Amygdala (tissue), 56 donors: ENCODE measurements at regions not wholly inside any gene's neighbourhood (a gene's known extent, or its start where the extent isn't known, plus 50 kb on each side); places are given as distances from the start of the nearest gene placed in this dataset.

ENCODE experiments used
- DNase-seq, 56 donors: peaks; one replicate each; lab custom pipeline; 2025; lab: John Stamatoyannopoulos, UW

DNA sequence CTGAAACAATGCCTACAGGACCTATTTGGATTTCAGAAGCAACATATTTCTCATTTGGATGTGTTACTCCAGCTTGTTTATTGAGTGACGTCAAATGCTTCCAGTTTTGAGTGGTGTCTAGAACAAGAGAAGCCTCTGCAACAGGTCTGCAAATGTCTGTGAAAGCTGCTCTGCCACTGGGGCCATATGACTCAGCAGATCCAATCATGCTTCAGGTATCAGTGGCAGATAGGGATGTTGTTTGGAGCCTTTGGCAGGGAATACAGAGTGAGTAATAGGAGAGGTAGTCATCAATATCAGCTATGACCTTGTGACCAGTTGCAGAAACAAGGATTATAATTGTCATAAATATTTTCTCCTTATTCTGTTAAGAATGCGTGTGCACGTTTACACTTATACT is 141.1 kb upstream of the ZXDA start:
- DNase-seq = no peak

DNA sequence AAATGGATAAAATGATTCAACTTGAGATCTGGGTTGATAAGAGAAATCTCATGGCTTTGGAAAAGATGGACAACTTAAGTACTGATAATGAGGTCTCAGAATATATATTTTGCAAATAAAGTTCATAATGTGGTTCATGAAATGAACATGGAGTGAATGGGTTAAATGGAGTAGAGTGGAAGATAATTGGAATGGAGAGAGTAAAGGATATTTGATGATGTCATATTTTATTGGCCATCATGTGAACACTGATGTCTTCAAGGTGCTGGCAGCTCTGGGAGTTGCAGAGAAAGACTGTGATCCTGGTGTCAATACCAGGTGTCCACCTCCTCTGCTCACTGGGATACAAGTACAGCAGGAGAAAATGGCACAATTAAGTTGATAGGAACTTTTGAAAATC is 133.9 kb upstream of the ZXDA start:
- no peak for DNase-seq

DNA sequence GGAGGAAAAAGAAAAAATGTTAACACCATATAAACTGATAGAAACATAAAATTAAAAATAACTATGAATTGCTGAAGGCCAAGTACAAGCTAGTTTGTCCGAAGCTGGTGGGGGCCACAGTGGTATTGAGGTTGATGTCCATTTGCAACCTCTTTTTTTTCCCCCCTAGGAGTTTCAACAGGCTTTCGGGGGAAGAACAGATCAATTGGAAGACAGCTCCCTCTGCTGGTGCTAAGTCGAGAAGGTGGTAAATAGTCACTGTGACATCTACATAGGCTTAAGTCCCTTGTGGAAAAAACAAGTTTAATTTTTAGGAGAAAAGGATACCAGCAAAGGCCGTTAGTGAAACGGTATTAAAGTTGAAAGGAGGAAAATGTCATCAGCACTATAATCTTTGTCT is 115.7 kb upstream of the ZXDA start:
- DNase-seq = peak in 10 of 56 donors; percentile 0 to 27 (median 3)

DNA sequence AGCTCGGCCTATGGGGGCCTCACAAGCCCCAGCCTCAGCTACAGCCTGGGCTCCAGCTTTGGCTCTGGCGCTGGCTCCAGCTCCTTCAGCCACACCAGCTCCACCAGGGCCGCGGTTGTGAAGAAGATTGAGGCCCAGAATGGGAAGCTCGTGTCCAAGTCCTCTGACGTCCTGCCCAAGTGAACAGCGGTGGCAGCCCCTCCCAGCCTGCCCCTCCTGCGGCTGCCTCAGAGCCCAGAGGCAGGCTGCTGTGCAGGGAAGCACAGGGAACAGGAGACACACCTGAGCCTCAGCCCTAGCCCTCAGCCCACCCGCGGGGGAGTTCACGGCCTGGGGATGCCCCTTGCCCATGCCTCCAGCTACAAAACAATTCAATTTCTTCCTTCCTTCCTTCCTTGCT is 75.7 kb upstream of the ZXDA start:
- no peak for DNase-seq

DNA sequence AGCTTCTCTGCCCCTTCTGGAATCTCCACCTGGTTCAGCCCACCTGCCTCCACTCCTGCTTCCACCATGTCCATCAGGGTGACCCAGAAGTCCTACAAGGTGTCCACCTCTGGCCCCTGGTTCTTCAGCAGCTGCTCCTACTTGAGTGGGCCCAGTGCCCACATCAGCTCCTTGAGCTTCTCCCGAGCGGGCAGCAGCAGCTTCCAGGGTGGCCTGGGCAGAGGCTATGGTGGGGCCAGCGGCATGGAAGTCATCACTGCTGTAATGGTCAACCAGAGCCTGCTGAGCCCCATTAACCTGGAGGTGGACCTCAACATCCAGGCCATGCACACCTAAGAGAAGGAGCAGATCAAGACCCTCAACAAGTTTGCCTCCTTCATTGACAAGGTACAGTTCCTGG is 74.4 kb upstream of the ZXDA start:
- DNase-seq = no peak

DNA sequence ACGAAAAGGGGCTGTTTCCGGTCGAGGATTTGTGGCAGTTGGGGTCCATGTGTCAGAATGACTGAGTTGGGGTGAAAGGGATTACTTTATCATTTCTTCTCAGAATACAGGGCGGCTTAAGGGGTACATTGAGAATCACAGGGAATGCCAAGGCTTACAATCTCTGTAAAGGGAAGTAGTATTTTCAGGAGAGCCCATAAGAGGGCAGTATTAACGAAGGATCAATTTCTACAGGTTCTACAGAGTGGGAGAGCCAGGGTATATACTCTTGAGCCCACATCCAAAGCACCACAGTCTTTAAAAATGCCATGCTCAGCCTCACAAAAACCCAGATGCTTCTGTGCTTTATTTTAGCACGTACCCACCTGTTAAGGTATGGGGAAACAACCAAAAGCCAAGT is 67.7 kb upstream of the ZXDA start:
- DNase-seq = no peak

DNA sequence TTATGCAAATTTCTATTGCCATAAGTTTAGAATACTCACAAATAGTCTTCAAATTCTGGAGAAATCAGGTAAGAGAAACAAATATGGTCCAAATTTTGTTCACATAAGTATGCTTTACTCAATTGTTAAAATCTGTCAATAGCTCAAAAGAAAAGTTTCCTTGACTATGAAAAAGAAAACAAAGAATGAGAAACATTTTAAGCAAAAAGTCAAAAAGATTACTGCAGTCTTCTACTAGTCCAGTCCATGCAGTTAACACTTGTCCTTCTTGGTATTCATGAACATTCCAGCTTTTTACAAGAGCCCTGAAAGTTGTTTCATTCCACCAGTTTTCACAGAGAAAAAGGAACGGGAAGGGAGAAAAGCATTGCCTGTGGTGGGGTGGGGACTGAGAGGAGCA is 54.7 kb upstream of the ZXDA start:
- DNase-seq = no peak
